Smooth muscle cell (in vitro differentiated cells): ENCODE measurements at regions not wholly inside any gene's neighbourhood (a gene's known extent, or its start where the extent isn't known, plus 50 kb on each side); places are given as distances from the start of the nearest gene placed in this dataset.
"Not testable (repeated sequence)": the region's sequence is repeated elsewhere in the genome, so short reads cannot be mapped to it uniquely, and the experiment has no call there.

ENCODE experiments used
- DNase-seq: peaks from one replicate; lab custom pipeline; 2025; ENCODE audit not compliant: unreplicated experiment; lab: John Stamatoyannopoulos, UW
- H2AFZ ChIP-seq: fragments of 200-600 bp; sonication (generic); 2 replicates; pipeline ENCODE4 v1.6.0; 2016; ENCODE audit warnings: antibody characterized with exemption, low read depth, mild to moderate bottlenecking
- H3F3A ChIP-seq: fragments of 200-600 bp; sonication (generic); 2 replicates; pipeline ENCODE4 v1.6.0; 2017; ENCODE audit warnings: antibody characterized with exemption, low read depth
- H3K27ac ChIP-seq: fragments of 200-600 bp; sonication (generic); 2 replicates; pipeline ENCODE4 v1.5.1; 2016; ENCODE audit warnings: low read depth, mild to moderate bottlenecking
- H3K27me3 ChIP-seq: fragments of 200-600 bp; sonication (generic); 2 replicates; pipeline ENCODE4 v1.6.1; 2016; ENCODE audit warnings: low read depth, mild to moderate bottlenecking
- H3K36me3 ChIP-seq: fragments of 200-600 bp; sonication (generic); 2 replicates; pipeline ENCODE4 v1.5.1; 2016; ENCODE audit warnings: low read depth
- H3K4me1 ChIP-seq: fragments of 200-600 bp; sonication (generic); 2 replicates; pipeline ENCODE4 v1.5.1; 2016; ENCODE audit warnings: low read depth
- H3K4me2 ChIP-seq: fragments of 200-600 bp; sonication (generic); 2 replicates; pipeline ENCODE4 v1.6.0; 2016; ENCODE audit warnings: mild to moderate bottlenecking
- H3K4me3 ChIP-seq: fragments of 200-600 bp; sonication (generic); 2 replicates; pipeline ENCODE4 v1.5.1; 2016; ENCODE audit warnings: mild to moderate bottlenecking
- H3K79me2 ChIP-seq: fragments of 200-600 bp; sonication (generic); 2 replicates; pipeline ENCODE4 v1.6.0; 2016; ENCODE audit warnings: low read depth, mild to moderate bottlenecking
- H3K9ac ChIP-seq: fragments of 200-600 bp; sonication (generic); 2 replicates; pipeline ENCODE4 v1.6.0; 2016; ENCODE audit warnings: low read depth
- H3K9me3 ChIP-seq: fragments of 200-600 bp; sonication (generic); replicated peaks from 2 replicates; pipeline ENCODE4 v1.5.1; 2016; ENCODE audit warnings: low read depth
- H4K20me1 ChIP-seq: fragments of 200-600 bp; sonication (generic); 2 replicates; pipeline ENCODE4 v1.6.0; 2016; ENCODE audit warnings: low read depth
- WGBS: methylation state at CpG from one replicate; pipeline ENCODE4 v1.1.7; 2016; ENCODE audit warnings: low lambda C conversion rate; 5-methylcytosine and 5-hydroxymethylcytosine counted together
- TF ChIP-seq, protein P1 (sequence below): fragments of 200-600 bp; sonication (generic); IDR thresholded peaks from 2 replicates; pipeline ENCODE4 v1.5.1; 2017; ENCODE audit warnings: borderline replicate concordance, mild to moderate bottlenecking, antibody characterized with exemption; ENCODE audit not compliant: insufficient read depth, poor library complexity, severe bottlenecking

DNA sequence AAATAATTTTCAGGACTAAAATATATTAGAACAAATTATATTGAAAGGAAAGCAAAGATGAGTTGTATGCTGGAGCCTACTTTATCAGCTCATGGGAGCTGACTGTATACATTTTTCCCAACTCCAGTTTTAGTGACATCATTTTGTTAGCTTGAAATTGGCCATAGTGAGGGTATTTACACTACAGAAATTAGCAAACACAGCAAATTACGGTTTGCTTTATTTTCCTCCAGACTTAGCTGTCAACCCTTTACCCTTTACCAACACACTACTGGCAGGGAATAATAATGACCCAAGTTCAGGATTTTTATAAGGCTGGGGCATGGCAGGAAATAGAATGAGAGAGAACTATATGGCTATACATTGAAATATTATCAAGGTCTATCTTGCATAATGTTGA is 120.3 kb upstream of the PRSS1 start:
- no peaks in the 10 kb centered on the region for H3K36me3 ChIP-seq
- H2AFZ ChIP-seq: no peak overlapping the region
- H4K20me1 ChIP-seq: no peaks in the 10 kb centered on the region
- no peaks in the 10 kb centered on the region for H3K27me3 ChIP-seq
- H3K4me3 ChIP-seq: no peak overlapping the region
- WGBS: 88% methylated on average over 1 of the region's 1 CpG
- no peak overlapping the region for H3K9ac ChIP-seq
- TF ChIP-seq, protein P1, sequence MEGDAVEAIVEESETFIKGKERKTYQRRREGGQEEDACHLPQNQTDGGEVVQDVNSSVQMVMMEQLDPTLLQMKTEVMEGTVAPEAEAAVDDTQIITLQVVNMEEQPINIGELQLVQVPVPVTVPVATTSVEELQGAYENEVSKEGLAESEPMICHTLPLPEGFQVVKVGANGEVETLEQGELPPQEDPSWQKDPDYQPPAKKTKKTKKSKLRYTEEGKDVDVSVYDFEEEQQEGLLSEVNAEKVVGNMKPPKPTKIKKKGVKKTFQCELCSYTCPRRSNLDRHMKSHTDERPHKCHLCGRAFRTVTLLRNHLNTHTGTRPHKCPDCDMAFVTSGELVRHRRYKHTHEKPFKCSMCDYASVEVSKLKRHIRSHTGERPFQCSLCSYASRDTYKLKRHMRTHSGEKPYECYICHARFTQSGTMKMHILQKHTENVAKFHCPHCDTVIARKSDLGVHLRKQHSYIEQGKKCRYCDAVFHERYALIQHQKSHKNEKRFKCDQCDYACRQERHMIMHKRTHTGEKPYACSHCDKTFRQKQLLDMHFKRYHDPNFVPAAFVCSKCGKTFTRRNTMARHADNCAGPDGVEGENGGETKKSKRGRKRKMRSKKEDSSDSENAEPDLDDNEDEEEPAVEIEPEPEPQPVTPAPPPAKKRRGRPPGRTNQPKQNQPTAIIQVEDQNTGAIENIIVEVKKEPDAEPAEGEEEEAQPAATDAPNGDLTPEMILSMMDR: no peak
- H3K4me1 ChIP-seq: no peaks in the 10 kb centered on the region
- H3F3A ChIP-seq: no peaks in the 10 kb centered on the region
- no peak overlapping the region for H3K4me2 ChIP-seq
- H3K79me2 ChIP-seq: no peaks in the 10 kb centered on the region
- H3K9me3 ChIP-seq: no peaks in the 10 kb centered on the region
- no peak for DNase-seq
- H3K27ac ChIP-seq: no peak overlapping the region

DNA sequence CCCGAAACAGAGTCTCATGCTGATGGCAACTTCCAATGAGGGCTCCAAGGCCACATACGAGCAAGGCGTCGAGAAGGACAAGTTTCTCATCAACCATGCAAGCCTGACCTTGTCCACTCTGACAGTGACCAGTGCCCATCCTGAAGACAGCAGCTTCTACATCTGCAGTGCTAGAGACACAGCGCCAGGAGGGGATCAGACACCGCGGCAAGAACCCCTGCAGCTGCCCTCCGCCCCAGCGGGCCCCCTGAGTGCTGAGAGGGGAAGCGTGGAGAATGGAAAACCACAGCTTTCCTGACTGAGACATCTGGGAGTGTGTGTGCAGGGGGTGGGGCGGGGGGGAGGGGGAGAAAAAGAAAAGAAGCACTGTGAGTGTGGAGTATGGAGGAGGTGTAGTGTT is 122.0 kb upstream of the PRSS1 start:
- H3K9ac ChIP-seq, H3K4me3 ChIP-seq, H3F3A ChIP-seq, H3K27me3 ChIP-seq, H4K20me1 ChIP-seq, H3K4me1 ChIP-seq, H3K9me3 ChIP-seq, H3K79me2 ChIP-seq, H3K4me2 ChIP-seq, H2AFZ ChIP-seq, DNase-seq, H3K27ac ChIP-seq, H3K36me3 ChIP-seq: not testable (repeated sequence)
- 90% methylated on average over 11 of the region's 11 CpGs for WGBS

DNA sequence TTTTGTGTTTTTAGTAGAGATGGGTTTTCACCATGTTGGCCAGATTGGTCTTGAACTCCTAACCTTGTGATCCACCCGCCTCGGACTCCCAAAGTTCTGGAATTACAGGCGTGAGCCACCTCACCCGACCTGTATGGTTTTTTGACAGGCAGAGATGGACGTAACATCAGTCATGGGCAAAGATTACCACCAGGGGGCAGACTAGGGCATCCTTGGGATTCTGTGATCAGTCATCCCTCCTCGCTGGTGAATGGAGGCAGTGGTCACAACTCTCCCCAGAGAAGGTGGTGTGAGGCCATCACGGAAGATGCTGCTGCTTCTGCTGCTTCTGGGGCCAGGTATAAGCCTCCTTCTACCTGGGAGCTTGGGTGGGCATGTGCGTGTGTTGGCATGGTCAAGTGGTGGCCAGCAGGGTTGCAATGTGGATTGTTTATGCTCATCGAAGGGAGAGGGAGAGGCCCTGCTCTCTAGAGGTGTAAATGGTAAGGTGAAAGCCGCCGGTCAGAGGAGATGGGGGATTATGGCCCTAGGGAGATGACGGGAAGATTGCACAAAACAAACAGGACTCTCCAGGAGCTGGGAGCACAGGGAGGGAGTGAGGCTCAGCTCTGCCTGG is 122.7 kb upstream of the PRSS1 start:
- Histone ChIP-seq H3K9ac (no peak overlapping the region), H4K20me1 (no peaks in the 10 kb centered on the region), H3K4me3 (no peak overlapping the region), H3K36me3 (no peaks in the 10 kb centered on the region), H3K27me3 (no peaks in the 10 kb centered on the region), H3K79me2 (no peaks in the 10 kb centered on the region), H3K4me2 (no peak overlapping the region), H2AFZ (no peak overlapping the region), H3K9me3 (no peaks in the 10 kb centered on the region), H3K27ac (no peak overlapping the region), H3K4me1 (no peaks in the 10 kb centered on the region), H3F3A (no peaks in the 10 kb centered on the region)
- TF ChIP-seq, protein P1: peak; percentile 55
- no peak for DNase-seq
- WGBS: 48% methylated on average over 12 of the region's 12 CpGs

DNA sequence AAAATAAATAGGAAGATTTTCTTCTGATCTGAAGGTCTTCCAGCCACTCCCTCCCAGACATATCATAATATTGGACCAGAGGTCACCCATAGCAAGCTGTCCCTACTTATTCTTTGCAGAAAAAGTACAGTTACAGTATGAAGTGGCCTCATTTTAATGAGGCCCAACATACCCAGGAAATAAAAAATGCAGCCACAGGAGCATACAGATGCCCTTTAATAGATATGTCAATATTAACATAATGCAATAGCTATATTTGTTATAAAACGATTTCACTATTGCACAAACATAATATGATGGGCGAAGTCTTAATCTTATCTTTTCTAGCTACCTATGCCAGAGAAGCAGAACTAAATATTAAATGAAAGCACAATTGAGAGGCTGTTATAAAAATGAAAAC is 124.1 kb upstream of the PRSS1 start:
- not testable (repeated sequence) for H3K4me3 ChIP-seq

DNA sequence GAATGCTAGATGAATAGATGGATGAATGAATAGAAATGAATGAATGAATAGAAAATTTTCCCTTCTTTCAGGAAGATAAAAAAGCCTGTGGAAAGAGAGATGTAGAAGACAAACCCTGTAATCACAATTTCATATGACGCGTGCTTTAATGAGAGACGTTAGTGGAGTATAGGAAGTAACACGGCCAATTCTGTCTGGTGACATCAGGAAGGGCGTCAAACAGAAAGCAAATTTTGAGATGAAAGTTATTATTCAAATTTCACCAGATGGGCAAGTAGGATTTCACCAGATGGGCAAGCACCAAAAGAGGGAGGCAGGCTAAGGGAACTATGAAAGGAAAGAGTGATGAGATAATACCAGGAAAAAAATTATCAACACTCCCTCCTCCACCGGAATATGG is 128.9 kb upstream of the PRSS1 start:
- Histone ChIP-seq H3K27ac (no peak overlapping the region), H3K79me2 (no peaks in the 10 kb centered on the region), H2AFZ (no peak overlapping the region), H3F3A (no peaks in the 10 kb centered on the region), H3K4me3 (no peak overlapping the region), H3K9ac (no peak overlapping the region), H3K27me3 (no peaks in the 10 kb centered on the region), H3K4me1 (no peaks in the 10 kb centered on the region), H3K36me3 (no peaks in the 10 kb centered on the region), H3K9me3 (no peaks in the 10 kb centered on the region), H3K4me2 (no peak overlapping the region), H4K20me1 (no peaks in the 10 kb centered on the region)
- DNase-seq: no peak
- TF ChIP-seq, protein P1: no peak
- 77% methylated on average over 6 of the region's 6 CpGs for WGBS

More for the DNA sequence above, 124.1 kb upstream of the PRSS1 start:
- not testable (repeated sequence) for DNase-seq, H4K20me1 ChIP-seq, H3K79me2 ChIP-seq, H3K27ac ChIP-seq, H3K4me2 ChIP-seq, H2AFZ ChIP-seq, H3K9me3 ChIP-seq, H3K36me3 ChIP-seq, H3K27me3 ChIP-seq, H3K9ac ChIP-seq, H3K4me1 ChIP-seq, H3F3A ChIP-seq
- 90% methylated on average over 2 of the region's 2 CpGs for WGBS
